B cell (primary cell): ENCODE measurements at regions not wholly inside any gene's neighbourhood (a gene's known extent, or its start where the extent isn't known, plus 50 kb on each side); places are given as distances from the start of the nearest gene placed in this dataset.

ENCODE experiments used
- ATAC-seq: fragments of 200-7000 bp; cut with Tn5 transposase; one replicate; pipeline ENCODE4 v1.10.0; 2021; ENCODE audit warnings: low read depth, mild to moderate bottlenecking, moderate number of reproducible peaks, moderate library complexity
- CTCF ChIA-PET: fragments of 350-600 bp; sonication (Branson Sonifier 250); formaldehyde crosslinking; loops from one replicate; lab custom pipeline; 2021; ENCODE audit warnings: antibody characterized with exemption, inconsistent platforms; lab: Charles Lee
- POLR2A ChIA-PET: fragments of 350-600 bp; sonication (Branson Sonifier 250); formaldehyde crosslinking; loops from one replicate; lab custom pipeline; 2021; ENCODE audit warnings: antibody characterized with exemption; lab: Charles Lee
- DNase-seq: peaks from one replicate; pipeline ENCODE4 v3.0.0; 2013
- H2AFZ ChIP-seq: 2 replicates; pipeline ENCODE4 v1.6.1; 2012; ENCODE audit warnings: mild to moderate bottlenecking, low read depth, low read length; ENCODE audit not compliant: insufficient read depth, poor library complexity, severe bottlenecking
- H3K27ac ChIP-seq, 2 donors: 1 replicate in 1 of 2; 2 replicates in 1 of 2; pipeline ENCODE4 v1.5.1; 2012 to 2013; ENCODE audit warnings: low read length in 2 of 2, mild to moderate bottlenecking in 2 of 2, moderate library complexity in 1 of 2
- H3K27me3 ChIP-seq, 4 experiments: fragments of 200-600 bp in 1 of 4; sonication (generic) in 1 of 4; replicated peaks in 1 of 4; 1 replicate in 2 of 4; 2 replicates in 2 of 4; pipeline versions ENCODE4 v1.6.1 to v1.7.0; 2013 to 2016; ENCODE audit warnings: low read length in 3 of 4, mild to moderate bottlenecking in 2 of 4, mixed read lengths in 1 of 4, moderate library complexity in 1 of 4; ENCODE audit not compliant: insufficient read depth in 4 of 4, control insufficient read depth in 3 of 4; ENCODE audit errors: control extremely low read depth in 1 of 4
- H3K36me3 ChIP-seq, 2 experiments: replicated peaks in 1 of 2; 1 replicate in 1 of 2; 2 replicates in 1 of 2; pipeline versions ENCODE4 v1.6.1 to v1.7.1; 2013; ENCODE audit warnings: low read length in 1 of 2; ENCODE audit not compliant: insufficient read depth in 2 of 2, control insufficient read depth in 1 of 2; ENCODE audit errors: control extremely low read depth in 1 of 2, extremely low read depth in 1 of 2
- H3K4me1 ChIP-seq, 2 donors: fragments of 200-600 bp in 1 of 2; sonication (generic) in 1 of 2; 1 replicate in 1 of 2; 2 replicates in 1 of 2; pipeline versions ENCODE4 v1.5.1 to v1.6.1; 2013 to 2017; ENCODE audit warnings: low read length in 2 of 2; ENCODE audit not compliant: control insufficient read depth in 2 of 2, insufficient read depth in 2 of 2
- H3K4me2 ChIP-seq: replicated peaks from 2 replicates; pipeline ENCODE3; 2012; ENCODE audit warnings: mild to moderate bottlenecking, low read depth, low read length; ENCODE audit not compliant: poor library complexity, severe bottlenecking
- H3K4me3 ChIP-seq, 5 experiments: fragments of 200-600 bp in 1 of 5; sonication (generic) in 1 of 5; 1 replicate in 3 of 5; 2 replicates in 2 of 5; pipeline versions ENCODE4 v1.5.1 to v1.7.0; 2011 to 2016; ENCODE audit warnings: low read length in 4 of 5, mild to moderate bottlenecking in 4 of 5, low read depth in 2 of 5, control low read depth in 1 of 5, moderate library complexity in 1 of 5; ENCODE audit not compliant: insufficient read depth in 1 of 5; ENCODE audit errors: control extremely low read depth in 1 of 5, extremely low read depth in 1 of 5
- H3K79me2 ChIP-seq: fragments of 200-600 bp; sonication (generic); one replicate; pipeline ENCODE4 v1.6.0; 2016; ENCODE audit warnings: low read length; ENCODE audit not compliant: control insufficient read depth, insufficient read depth
- H3K9ac ChIP-seq: fragments of 200-600 bp; sonication (generic); 2 replicates; pipeline ENCODE4 v1.6.1; 2017; ENCODE audit warnings: mild to moderate bottlenecking, low read length, moderate library complexity
- H3K9me3 ChIP-seq, 3 donors: one replicate each; pipeline versions ENCODE4 v1.6.1 to v1.7.1; 2013; ENCODE audit warnings: low read length in 2 of 3; ENCODE audit not compliant: control insufficient read depth in 2 of 3, insufficient read depth in 1 of 3; ENCODE audit errors: control extremely low read depth in 1 of 3
- H4K20me1 ChIP-seq: 2 replicates; pipeline ENCODE4 v1.6.0; 2012; ENCODE audit warnings: mild to moderate bottlenecking, low read length; ENCODE audit not compliant: insufficient read depth, control insufficient read depth, poor library complexity, severe bottlenecking
- H3K27ac Mint-ChIP-seq: one replicate; pipeline ENCODE4 v1.8.0; 2021; ENCODE audit warnings: mixed read lengths
- H3K27me3 Mint-ChIP-seq: one replicate; pipeline ENCODE4 v1.8.0; 2021; ENCODE audit warnings: mixed read lengths
- H3K4me1 Mint-ChIP-seq: one replicate; pipeline ENCODE4 v1.8.0; 2021; ENCODE audit warnings: mixed read lengths
- H3K4me3 Mint-ChIP-seq: one replicate; pipeline ENCODE4 v1.8.0; 2021; ENCODE audit warnings: mixed read lengths
- H3K9me3 Mint-ChIP-seq: one replicate; pipeline ENCODE4 v1.8.0; 2022; ENCODE audit warnings: mixed read lengths; ENCODE audit not compliant: insufficient read depth
- CTCF ChIP-seq: fragments of 200-600 bp; IDR thresholded peaks from one replicate; pipeline ENCODE4 v1.8.0; 2022; ENCODE audit warnings: antibody characterized with exemption, mild to moderate bottlenecking
- EZH2 ChIP-seq: IDR thresholded peaks from 2 replicates; pipeline ENCODE4 v1.6.1; 2012; ENCODE audit warnings: borderline replicate concordance, low read depth, mild to moderate bottlenecking, moderate library complexity, low read length; ENCODE audit not compliant: insufficient read depth, poor library complexity, severe bottlenecking
- WGBS: methylation state at CpG from one replicate; pipeline ENCODE4 v1.1.5; 2013; ENCODE audit warnings: missing lambda C conversion rate; ENCODE audit not compliant: insufficient coverage; 5-methylcytosine and 5-hydroxymethylcytosine counted together
- intact Hi-C: fragments of 100-400 bp; cut with micrococcal nuclease; formaldehyde crosslinking; loops from one replicate; pipeline ENCODE4 v1.10.0; 2022

- DNase-seq (no peak), ATAC-seq (no peak)
- Histone ChIP-seq H3K4me2 (no peak overlapping the region), H3K36me3 (no peaks in the 10 kb centered on the region), H3K4me3 (no peak overlapping the region), H3K27ac (no peak overlapping the region), H3K27me3 (peaks cover 0 to 7% (median 2%) of the 10 kb centered on the region in 4 experiments), H3K4me1 (no peaks in the 10 kb centered on the region), H3K79me2 (no peaks in the 10 kb centered on the region), H3K9ac (no peak overlapping the region), H2AFZ (no peak overlapping the region), H4K20me1 (no peaks in the 10 kb centered on the region), H3K9me3 (peaks cover 0 to 16% (median 0%) of the 10 kb centered on the region in 3 donors)
- TF ChIP-seq EZH2: no peak
- TF ChIP-seq CTCF: no peak
- H3K9me3 Mint-ChIP-seq: peaks cover 9% of the 10 kb centered on the region
- ChIA-PET CTCF (no interaction called here), POLR2A (no interaction called here)
- H3K27me3 Mint-ChIP-seq: peaks cover 16% of the 10 kb centered on the region
- H3K4me3 Mint-ChIP-seq: no peak overlapping the region
- no peak overlapping the region for H3K27ac Mint-ChIP-seq
- no peaks in the 10 kb centered on the region for H3K4me1 Mint-ChIP-seq
- intact Hi-C loops: no loop called here
- 92% methylated on average over 4 of the region's 4 CpGs for WGBS
These were observed 288.7 kb upstream of the FOXQ1 start for GRCh38 chr6:1023229-1023628.

GRCh38 chr6:1022719-1023118 lies 289.2 kb upstream of the FOXQ1 start:
- Histone ChIP-seq H3K27me3 (peaks cover 0 to 7% (median 2%) of the 10 kb centered on the region in 4 experiments), H4K20me1 (no peaks in the 10 kb centered on the region), H3K4me2 (no peak overlapping the region), H3K27ac (no peak overlapping the region), H3K9ac (no peak overlapping the region), H3K79me2 (no peaks in the 10 kb centered on the region), H3K4me3 (no peak overlapping the region), H3K9me3 (peaks cover 0 to 16% (median 0%) of the 10 kb centered on the region in 3 donors), H3K4me1 (no peaks in the 10 kb centered on the region), H3K36me3 (no peaks in the 10 kb centered on the region), H2AFZ (no peak overlapping the region)
- Mint-ChIP-seq H3K27ac (no peak overlapping the region), H3K27me3 (peaks cover 16% of the 10 kb centered on the region), H3K4me1 (no peaks in the 10 kb centered on the region), H3K4me3 (no peak overlapping the region), H3K9me3 (peaks cover 9% of the 10 kb centered on the region)
- TF ChIP-seq EZH2 (no peak), CTCF (no peak)
- intact Hi-C loops: no loop called here
- 100% methylated on average over 2 of the region's 2 CpGs for WGBS
- ChIA-PET POLR2A (no interaction called here), CTCF (no interaction called here)
- ATAC-seq (no peak), DNase-seq (no peak)
